Skeletal muscle cell (primary cell): ENCODE measurements at regions not wholly inside any gene's neighbourhood (a gene's known extent, or its start where the extent isn't known, plus 50 kb on each side); places are given as distances from the start of the nearest gene placed in this dataset.
"Not testable (repeated sequence)": the region's sequence is repeated elsewhere in the genome, so short reads cannot be mapped to it uniquely, and the experiment has no call there.

Source experiments
- DNase-seq: peaks from one replicate; pipeline ENCODE4 v3.0.0-alpha.2; 2010; ENCODE audit warnings: low read depth
- H3K4me3 ChIP-seq: 2 replicates; pipeline ENCODE4 v1.5.1; 2011; ENCODE audit warnings: low read depth, mild to moderate bottlenecking, control low read depth, low read length, moderate library complexity

DNA sequence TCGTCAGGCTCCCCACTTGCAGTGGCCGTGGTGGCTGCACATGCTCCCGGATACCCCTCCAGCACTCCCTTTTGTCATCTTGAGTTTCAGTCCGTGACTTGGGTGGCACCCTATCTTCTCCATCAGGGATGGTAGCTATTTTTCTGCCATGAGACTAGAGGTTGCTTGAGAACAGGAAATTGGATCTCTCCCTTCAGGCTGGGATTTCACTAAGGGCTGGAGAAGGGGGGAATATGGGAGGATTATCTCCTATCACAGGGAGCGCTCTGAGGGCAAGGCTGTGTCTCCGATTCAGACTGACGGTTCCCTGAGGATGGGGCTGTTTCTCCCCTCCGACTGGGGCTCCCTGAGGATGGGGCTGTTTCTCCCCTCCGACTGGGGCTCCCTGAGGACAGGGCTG lies 123.1 kb downstream of the MRPL14 start:
- no peak for DNase-seq
- H3K4me3 ChIP-seq = no peak overlapping the region

DNA sequence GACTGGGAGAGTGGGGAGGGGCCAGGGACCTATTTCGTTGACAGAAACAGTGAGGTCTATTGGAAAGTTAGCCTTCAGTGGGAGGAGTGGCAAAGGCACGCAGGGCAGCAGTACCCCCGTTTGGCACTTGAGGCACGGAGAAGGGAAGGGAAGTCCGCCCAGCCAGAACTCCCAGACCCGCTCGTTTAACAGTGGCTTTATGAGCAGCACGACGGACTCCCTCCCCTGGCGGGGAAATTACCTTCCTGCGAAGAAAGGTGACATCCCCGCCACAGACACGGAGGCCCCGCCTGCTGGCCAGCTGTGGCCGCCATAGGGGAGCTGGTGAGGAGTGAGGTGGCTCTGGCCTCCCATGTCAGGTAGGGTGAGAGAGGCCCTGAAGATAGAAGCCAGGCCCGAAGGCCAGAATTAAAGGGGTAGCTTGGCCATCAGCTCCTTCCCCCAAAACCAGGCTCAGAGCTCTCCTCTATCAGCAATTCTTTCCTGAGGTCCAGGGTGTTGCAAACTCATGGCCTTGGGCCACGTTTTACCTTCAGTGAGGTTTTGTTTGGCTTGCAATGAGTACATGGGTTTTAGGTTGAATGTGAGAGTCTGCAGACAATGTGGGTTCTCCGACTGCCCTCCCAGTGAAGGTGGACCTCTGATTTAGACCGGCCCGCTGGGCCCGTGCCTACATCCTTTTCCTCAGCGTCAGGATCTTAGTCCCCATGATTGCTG lies 123.7 kb downstream of the MRPL14 start:
- no peak overlapping the region for H3K4me3 ChIP-seq
- DNase-seq = no peak

DNA sequence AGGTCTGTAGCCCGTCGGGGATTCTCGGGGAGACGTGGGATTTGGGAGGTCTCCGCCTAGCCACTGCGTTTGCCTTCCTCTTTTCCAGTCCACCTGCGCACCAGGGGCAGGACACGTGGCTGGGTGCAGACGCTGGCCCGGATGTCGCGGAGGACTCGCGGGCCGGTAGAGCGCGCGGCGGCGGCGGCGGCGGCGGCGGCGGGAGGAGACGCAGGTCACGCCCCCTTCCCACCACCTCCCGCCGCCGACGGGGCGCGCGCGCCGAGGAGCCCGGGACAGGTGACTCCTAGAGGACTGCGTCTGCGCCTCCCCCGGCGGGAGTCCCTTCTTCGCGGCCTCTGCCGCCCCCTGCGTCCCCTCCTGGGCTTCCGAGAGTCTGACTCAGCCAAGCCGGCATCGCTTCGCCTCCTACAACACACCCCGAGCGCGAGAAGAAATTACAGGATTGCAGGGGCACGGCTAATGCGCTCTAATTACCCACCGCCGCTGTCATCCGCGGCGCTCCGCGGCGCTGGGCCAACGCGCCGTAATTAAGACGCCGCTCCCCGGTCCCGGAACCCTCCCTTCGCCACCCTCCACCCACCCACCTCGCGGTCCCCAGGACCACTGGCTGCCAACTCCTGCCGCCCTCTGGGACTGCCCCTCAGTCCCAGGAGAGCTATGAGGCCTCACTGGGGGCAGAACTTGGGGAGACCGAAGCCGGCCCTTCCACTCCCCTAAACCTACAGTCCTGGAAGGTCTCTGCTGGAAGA lies 124.5 kb downstream of the MRPL14 start:
- H3K4me3 ChIP-seq = peak overlapping the region; percentile 39
- no peak for DNase-seq

DNA sequence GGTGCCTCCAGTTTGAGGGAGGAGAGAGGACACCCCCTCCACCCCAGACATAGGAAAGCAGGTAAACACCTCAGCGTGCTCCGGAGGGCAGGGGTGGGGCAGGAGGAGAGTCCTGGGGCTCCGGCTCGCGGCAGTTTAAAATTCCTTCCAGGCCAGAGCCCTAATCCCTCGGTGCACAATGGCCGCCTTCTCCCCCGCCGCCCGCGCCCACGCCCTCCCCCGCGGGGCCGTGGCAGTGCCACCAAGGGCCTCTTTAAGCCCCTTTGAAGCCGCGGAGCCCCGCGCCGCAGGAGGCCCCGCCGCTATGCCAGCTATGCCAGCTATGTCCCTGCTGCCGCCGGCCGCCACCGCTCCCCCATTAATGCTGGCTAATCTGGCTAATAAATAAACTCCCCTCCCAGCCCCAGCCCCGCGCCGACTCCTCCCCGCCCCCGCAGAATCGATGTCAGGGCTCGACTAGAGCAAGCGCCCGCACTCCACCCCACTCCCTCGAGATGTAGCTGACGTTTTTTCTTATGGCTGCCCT lies 125.1 kb downstream of the MRPL14 start:
- peak overlapping the region; percentile 39 for H3K4me3 ChIP-seq
- no peak for DNase-seq

DNA sequence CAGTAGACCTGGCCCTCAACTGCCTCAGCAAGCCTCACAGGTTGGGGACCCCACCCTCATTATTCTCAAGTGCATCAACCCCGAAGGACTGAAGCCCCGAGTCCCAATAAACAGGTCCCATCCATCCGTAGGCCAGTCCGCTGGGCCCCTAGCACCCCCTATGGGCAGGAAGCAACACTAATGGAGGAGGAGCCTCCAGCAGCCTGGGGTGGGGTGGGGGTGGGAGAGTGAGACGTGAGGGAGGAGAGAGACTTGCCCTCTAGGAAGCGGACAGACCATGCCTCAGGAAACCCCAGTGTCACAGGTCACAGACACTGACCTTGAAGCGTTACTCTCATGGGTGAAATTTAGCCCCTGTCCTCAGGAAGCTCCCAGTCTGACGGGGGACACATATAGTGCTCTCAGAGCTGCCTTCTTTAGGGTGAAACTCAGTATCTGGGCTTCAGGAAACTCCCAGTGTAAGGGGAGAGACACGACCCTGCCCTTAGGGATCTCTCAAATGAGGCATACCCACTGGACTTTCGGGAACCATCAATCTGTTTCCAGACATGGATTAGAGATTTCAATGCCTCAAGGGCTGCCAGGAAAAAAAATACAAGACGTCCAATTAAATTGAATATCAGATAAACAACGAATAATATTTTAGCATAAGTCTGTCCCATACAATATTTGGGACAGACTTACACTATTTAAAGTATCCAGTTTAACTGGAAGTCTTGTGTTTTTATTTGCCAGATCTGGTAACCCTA lies 125.8 kb downstream of the MRPL14 start:
- DNase-seq = no peak

DNA sequence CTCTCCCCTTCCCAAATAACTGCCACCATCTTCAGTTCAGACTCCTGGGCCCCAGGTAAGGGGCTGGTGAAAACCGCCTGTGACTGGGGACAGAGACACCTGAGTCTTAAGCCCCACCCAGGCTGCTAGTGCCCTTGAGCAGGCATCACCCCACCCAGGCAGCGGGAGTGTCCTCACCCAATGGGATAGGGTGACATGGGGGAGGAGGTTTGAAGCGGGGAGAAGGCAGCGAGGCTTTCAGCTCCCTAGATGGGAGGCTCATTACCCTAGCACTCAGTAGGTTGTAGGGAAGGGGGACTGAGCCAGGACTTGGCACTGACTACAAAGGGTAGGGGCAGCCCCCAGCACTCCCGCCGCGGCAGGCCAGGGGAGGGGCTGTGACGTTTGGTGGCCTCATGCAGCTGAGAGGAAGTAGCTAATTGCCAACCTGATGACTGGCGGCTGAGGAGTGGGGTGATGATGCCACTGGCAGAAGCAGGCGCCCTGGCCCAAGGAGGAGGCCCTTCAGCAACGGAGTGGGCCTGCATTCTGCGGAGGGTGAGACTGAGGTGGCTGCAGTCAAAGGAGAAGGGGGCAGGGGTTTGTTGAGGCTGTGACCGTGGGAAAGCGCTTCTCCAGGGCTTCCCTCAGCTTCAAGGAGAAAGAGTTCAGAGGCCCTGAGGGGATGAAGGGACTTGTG lies 126.9 kb downstream of the MRPL14 start:
- DNase-seq = no peak
- H3K4me3 ChIP-seq = no peak overlapping the region

More for the DNA sequence above, 125.8 kb downstream of the MRPL14 start:
- no peak overlapping the region for H3K4me3 ChIP-seq

DNA sequence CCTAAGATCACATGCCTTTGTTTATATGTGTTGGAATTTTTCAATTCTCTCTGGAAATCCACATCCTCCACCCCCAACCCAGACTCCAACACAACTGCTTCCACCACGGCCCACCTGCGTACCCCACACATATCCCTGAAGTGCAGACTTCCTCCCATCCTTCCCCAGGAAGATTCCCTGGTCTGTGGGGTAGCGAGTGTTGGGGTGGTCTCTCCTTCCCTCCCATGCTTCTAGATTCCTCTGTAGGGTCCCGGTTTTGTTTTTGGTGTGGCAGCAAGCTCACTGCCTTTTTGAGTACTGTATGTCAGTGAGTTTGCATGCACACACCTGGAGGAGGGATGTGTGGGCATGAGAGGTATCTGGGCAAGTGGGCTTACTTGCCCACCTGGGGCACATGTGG lies 127.6 kb downstream of the MRPL14 start:
- no peak for DNase-seq
- no peak overlapping the region for H3K4me3 ChIP-seq

DNA sequence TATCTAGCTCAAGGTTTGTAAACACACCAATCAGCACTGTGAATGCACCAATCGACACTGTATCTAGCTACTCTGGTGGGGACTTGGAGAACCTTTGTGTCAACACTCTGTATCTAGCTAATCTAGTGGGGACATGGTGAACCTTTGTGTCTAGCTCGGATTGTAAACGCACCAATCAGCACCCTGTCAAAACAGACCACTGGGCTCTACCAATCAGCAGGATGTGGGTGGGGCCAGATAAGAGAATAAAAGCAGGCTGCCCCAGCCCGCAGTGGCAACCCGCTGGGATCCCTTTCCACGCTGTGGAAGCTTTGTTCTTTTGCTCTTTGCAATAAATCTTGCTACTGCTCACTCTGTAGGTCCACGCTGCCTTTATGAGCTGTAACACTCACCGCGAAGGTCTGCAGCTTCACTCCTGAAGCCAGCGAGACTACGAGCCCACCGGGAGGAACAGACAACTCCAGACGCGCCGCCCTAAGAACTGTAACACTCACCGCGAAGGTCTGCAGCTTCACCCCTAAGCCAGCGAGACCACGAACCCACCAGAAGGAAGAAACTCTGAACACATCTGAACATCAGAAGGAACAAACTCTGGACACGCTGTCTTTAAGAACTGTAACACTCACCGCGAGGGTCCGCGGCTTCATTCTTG lies 128.5 kb downstream of the MRPL14 start:
- H3K4me3 ChIP-seq, DNase-seq: not testable (repeated sequence)

DNA sequence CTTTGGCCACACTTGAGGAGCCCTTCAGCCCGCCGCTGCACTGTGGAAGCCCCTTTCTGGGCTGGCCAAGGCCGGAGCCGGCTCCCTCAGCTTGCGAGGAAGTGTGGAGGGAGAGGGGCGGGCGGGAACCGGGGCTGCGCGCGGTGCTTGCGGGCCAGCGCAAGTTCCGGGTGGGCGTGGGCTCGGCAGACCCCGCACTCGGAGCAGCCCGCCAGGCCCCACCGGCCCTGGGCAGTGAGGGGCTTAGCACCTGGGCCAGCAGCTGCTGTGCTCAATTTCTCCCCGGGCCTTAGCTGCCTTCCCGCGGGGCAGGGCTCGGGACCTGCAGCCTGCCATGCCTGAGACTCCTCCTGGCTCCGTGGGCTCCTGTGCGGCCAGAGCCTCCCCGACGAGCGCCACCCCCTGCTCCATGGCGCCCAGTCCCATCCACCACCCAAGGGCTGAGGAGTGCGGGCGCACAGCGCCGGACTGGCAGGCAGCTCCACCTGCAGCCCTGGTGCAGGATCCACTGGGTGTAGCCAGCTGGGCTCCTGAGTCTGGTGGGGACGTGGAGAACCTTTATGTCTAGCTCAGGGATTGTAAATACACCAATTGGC lies 129.2 kb downstream of the MRPL14 start:
- not testable (repeated sequence) for DNase-seq, H3K4me3 ChIP-seq

DNA sequence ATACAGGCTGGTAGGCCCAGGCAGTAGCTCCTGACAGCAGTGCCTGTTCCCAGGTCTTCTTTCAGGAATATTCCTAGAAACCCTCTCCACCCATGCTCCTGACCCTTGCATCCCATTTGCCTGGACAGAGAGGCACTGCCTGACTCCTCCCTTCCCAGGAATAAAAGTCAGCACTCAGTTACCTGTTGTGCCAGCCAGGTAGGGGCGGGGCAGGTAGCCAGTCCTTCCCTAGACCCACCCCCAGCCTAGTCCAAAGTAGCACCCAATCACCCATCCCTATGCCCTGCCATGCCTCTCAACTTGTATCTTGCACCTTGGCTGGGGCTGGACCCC lies 129.9 kb downstream of the MRPL14 start:
- no peak for DNase-seq
- no peak overlapping the region for H3K4me3 ChIP-seq

DNA sequence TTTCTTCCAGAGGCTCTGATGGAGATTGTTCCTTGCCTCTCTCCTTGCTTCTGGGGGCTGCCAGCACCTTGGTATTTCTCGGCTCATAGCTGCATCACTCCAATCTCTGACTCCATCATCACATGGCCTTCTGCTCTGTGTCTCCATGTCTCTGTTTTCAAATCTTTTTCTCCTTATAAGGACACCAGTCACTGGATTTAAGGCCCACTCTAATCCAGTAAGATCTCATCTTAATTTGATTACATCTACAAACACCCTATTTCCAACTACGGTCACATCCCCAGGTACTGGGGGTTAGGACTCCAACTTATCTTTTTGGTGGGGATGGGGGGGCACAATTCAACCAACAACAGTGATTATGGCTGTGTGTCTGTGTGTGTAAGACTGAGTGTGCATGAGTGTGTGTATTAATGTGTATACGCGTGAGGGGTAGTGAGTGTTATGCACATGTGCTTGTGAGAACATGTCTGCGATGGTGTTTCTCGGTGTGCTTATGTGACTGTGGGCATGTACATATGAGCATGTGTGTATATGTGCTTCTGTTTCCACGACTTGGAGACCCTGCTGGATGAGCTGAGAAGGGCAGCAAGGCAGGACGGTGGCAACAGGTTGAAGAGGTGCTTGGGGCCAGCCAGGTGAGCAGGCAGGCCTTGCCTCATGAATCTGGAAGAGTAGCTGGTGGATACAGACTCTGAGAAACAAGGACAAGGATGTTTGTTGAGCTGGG lies 130.5 kb downstream of the MRPL14 start:
- H3K4me3 ChIP-seq = no peak overlapping the region
- no peak for DNase-seq

DNA sequence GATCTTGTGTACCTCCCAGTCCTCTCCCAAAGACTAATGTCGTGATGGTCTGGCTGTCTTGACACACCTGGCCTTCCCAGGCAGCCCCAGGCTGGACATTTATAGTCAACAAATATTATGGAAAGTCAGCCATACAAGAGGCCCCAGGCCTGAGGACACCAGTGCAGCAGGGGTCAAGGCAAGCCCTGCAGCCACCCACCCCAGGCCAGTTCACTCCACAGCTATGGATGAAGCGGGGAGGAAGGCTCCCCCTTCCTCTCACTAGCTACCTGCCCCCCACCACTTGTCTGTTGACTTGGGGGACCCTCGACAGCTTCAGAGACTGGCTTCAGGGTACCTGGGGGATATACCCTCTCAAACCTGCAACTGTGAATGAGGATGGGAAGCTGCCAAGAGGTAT lies 132.1 kb downstream of the MRPL14 start:
- no peak for DNase-seq
- no peak overlapping the region for H3K4me3 ChIP-seq

DNA sequence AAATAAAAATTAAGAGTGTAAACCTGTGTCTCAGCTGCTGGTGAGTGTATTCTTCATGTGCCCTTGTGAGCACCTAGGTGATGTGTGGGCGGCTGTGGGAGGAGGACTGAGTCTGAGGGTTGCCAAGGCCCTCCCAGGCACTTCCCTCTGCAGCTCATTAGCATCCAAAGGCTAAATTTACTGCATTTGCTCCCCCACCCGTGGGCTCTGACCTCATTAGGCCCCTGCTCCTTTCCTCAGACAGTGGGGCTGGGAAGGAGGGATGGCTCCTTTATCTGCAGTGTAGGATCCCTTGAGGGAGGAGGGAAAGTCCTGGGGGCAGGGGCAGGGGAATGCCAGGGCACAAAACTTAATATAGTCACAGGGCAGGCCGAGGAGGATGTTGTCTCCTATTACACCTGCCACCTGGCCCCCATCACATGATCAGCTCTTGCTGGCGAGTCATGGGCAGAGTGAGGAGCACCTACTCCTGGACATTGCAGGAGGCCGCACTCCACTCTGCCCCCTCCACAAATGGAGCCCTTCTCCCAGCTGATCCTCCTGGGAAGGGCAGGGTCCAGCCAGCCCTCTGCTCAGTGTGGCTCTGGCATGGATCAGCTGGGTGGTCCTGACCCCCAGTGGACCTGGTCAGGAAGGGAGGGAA lies 133.2 kb downstream of the MRPL14 start:
- no peak overlapping the region for H3K4me3 ChIP-seq
- no peak for DNase-seq

DNA sequence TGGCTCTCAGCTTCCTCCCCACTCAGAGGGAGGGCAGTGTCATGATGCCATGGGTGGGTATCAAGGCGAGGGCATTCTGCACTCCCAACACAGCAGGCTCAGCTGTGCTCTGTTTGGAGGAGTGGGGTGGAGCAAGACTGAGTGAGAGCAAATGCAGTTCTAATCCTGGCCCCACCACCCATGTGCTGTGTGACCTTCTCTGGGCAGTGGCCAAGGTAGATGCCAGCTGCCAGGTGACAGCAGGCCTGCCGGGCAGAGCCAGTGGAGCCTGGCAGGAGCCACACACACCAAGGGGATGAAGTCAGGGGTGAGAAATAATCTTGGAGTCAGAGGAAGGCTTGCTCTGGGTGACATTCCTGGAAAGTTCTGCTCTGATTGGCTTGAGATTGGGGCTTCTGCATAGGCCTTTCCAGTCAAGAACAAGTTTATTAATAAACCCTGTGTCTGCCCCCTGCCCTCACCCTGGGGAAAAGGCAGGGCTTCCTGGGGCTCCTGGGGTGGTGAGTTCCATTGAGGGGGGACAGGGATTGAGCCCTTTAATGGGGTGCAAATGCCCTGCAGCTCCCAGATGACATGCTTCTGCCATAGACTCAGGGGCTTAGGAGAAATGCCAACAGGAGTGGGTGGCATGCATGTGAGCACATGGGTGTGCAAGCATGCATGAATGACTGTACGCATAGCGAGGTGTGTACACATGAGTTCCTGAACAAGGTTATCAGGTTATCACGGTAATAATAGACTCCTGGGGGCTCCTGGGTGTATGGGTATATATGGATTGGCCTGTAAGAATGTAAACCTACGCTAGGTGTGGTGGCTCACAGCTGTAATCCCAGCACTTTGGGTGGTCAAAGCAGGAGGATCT lies 134.2 kb downstream of the MRPL14 start:
- no peak for DNase-seq

DNA sequence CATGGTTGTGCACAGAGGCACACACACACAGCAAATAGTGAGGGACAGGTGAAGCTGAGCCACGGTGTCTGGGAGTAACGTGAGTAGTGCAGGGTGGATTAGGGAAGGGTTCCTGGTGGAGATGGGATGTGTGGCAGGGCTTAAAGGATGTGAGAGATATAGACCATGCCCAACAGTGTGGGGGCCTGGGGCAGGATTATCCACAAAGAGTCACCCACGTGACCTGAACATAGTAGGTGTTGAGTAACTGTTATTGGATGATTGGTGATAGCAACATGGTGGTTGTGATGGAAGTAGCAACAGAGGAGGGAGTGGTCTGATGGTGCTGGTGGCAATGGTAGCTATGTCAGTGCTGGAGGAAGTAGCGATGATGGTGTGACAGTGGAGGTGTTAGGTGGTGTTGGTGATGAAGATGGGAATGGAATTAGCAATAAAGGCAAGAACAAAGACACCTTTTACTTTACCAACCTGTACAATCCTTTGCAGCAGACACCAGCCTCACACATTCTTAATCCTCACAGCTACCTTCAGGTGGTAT lies 135.1 kb downstream of the MRPL14 start:
- H3K4me3 ChIP-seq = no peak overlapping the region
- DNase-seq = no peak

More for the DNA sequence above, 134.2 kb downstream of the MRPL14 start:
- H3K4me3 ChIP-seq = no peak overlapping the region
